Daoy (cell line): ENCODE measurements at regions not wholly inside any gene's neighbourhood (a gene's known extent, or its start where the extent isn't known, plus 50 kb on each side); places are given as distances from the start of the nearest gene placed in this dataset.
"Not testable (repeated sequence)": the region's sequence is repeated elsewhere in the genome, so short reads cannot be mapped to it uniquely, and the experiment has no call there.

Experiments
- DNase-seq: peaks from one replicate; pipeline ENCODE4 v3.0.0-alpha.2; 2015; ENCODE audit warnings: low read depth

DNA sequence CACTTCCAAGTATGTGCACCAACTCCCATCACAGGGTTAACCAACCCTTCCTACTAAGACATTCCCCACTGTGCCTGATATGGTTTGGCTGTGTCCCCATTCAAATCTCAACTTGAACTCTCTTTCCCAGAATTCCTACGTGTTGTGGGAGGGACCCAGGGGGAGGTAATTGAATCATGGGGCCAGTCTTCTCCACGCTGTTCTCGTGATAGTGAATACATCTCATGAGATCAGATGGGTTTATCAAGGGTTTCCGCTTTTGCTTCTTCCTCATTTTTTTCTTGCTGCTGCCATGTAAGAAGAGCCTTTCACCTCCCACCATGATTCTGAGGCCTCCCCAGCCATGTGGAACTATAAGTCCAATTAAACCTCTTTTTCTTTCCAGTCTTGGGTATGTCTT, 681.8 kb upstream of the TBX3 start:
- not testable (repeated sequence) for DNase-seq

DNA sequence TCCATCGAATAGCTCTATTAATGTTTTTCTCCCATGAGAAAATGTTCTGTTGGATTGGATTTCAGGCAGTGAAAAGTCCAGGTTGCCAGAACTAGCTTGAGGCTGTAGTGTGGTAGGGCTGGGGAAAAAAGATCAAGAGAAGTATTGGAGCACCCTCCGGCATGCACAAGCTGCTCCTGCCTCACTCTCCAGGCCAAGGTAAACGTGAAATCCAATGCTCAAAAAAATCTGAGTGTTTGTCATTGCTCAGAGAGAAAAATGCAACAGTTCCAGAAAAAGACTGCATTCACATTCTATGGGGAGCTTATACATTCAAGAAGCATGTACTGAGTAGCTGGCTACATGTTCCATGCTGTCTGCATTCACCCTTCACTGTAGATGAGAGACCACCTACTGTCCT, 680.9 kb upstream of the TBX3 start:
- no peak for DNase-seq

DNA sequence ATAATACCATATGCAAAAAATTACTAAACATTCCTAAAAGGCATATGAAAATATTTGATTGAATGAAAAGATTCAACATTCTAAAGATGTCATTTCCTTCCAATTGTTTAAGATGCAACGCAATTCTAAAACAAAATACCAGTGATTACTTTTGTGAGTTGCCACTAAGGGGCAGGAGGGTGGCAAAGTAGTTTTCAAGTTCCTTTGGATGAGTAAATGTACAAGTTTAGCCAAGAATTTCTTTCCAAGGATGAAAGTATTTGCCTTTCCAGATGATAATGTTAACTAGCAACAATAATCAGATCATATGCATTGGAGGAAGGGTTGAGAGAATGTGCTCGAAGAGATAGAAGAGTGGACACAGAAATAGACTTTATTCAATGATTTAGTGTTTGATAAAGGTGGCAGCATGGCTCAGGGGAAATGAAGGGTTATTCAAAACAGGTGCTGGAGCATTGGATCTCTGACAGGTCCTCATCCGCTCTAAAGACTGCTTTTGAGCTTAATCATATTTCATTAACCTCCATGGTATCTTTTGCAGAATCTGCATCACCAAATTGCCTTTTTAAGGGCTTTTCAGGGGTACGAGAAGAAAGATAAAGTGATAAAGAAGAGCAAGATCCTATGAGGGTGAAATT, 678.5 kb upstream of the TBX3 start:
- no peak for DNase-seq

DNA sequence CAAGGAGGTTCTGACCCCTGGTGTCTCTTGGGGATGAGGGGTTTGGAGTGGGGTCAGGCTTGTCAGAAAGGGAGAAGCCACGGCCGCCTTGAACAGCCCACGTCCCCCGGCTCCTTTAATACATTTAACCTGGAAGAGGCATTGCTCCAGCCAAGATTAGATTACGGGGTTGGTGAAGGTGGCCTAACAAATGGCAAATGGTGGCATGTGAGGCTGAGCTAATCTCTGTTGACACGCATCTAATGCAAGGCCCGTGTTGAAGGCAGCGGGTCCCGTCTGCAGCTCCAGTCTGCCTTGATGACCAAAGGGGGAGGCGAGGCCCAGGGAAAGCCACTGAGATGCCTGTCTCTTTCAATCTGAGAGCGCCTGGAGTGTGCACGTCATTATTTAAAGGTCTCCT, 673.7 kb upstream of the TBX3 start:
- no peak for DNase-seq

DNA sequence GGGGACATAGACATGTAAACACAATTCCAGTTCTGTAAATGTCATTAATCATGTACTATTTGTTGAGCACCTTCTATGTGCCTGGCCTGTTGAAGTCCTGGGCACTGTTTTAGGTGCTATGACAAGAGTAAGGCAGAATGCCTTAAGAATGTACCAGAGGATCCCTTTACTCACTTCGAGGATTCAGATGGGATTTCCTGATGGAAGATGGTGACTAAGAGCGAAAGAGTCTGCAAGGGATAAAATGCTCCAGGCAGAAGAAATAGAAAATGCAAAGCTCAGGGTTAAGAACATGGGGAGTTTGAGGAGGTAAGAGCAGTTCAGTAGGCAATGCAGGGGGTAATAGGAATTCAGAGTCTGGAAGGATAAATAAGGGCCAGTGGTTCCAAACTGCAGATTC, 671.3 kb upstream of the TBX3 start:
- no peak for DNase-seq

DNA sequence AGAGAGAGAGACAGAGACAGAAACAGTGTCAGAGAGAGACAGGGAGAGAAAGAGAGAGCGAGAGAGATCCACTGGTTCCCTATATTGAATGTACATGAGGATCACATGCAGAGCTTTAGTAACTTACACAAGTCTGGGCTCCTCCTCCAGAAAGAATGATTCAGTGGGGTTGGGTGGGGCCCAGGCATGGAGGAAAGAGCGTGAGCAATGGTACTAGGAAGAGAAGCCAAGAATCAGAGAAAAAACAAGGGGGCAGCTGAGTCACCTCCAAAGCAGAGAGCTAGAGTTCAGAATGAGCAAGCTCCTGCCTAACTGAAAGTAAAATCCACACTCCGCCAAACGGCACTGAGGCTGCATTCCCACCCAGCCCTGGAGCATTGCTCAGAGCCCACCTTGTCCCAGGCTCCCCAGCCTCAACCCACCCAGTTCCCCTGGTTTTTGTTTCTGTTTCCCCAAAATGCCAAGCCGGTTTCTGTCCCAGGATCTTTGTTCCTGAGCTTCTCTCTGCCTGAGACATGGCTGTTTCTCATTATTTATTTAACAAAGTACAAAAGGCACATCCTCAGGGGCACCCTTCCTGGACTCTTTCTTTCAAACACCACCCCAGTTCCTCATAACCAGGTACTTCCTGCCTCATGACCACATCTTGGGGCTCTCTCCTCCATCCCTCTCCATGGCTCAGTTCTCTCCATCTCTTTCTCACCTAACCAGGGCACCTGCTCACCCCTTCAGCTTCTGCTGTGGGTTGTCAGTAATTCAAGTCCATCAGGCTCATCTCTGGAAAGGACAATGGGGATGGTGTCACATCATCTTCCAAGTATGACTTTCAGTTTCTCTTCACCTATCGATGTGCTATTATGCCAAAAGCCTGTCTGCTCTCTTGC, 670.3 kb upstream of the TBX3 start:
- DNase-seq: peak; percentile 95

DNA sequence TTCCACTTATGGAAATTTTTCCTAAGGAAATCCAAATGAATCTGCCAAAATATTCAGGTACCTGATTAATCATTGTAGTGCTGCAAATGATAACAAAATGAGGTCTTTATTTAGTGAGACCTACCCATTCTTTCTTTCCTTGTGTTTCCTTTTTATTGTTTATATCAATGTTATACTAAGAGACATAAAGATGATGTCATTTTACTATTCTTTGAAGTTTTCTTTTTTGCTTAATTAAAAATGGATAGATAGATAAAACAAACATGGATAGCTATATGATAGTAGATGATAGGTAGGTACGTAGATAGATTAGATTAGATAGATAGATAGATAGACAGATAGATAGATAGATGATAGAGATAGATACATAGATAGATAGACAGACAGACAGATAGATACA, 669.5 kb upstream of the TBX3 start:
- DNase-seq: no peak

DNA sequence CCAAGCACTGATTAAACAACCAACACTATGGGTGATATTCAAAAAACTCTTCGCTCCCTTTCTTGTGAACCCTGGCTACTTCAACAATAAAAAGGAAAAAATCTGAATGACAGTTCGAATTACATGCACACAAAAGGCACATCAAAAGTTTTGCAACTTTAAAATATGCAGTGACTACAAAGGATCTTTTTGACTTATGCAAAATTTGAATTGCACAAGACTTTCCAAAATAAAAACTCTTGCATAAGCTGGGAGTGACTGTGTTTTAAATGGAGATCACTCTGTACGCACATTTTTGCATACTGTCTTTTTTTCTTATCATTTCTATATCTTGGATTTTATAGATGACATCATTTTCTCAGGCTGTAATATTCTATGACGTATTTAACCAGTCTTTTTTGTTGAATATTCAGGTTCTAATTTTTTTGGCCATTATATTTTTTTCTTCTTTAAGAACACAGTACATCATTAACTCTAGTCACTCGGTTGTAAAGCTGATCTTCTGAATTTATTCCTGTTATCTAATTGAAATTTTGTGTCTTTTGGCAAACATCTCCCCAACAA, 667.6 kb upstream of the TBX3 start:
- DNase-seq: no peak

DNA sequence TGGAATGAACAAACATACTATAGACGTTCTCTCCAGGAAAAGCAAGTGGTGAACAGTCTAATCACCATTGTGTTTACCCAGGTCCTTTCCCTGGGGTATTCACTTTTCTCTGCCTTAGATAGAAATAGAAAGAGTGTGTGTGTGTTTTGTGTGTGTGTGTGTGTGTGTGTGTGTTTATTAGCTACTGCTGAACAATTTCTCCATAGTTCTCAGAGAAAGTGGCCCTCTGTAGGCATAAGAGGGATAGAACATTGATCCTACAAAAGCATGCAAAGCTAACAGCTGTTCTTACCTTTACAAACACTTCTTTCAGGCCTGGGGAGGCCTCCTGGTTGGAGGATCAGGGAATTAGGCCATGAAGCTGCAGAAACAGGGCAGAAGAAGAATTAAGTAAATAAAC, 665.7 kb upstream of the TBX3 start:
- no peak for DNase-seq

DNA sequence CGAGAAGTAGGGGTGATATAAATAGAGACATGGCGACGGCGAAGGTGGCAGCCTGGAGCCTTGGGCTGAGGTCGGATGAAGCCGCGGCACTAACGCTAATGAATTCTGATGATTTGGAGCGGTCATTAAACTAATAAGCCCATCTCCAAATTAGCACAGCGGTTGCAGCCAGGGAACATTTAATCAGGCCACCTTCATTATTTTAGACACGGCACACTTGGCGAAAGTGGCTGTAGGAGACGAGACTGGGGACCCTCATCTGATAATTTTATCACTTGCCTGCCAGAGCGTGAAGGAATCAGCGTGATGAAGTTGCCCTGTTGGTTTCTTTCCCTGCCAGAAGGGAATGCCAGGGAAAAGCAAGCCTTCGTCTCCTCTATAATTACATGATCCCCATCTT, 664.3 kb upstream of the TBX3 start:
- no peak for DNase-seq

DNA sequence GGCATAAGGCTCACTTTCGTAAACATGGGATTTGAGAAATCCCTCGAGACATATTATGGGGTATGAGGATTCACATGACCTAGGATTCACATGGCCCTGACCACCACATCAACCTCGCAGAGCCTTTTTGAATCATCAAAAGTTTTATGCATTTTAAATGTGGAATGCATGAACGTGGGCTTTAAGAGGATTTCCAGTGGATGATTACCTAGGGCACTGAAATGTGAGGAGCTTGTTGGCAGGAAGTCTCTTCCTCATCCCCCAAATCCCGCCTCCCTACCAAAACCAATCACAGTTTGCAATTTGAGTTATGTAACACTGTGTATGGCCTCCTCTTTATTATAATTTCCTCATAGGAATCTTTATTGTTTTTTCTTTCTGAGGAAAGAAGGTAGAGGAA, 659.6 kb upstream of the TBX3 start:
- no peak for DNase-seq

DNA sequence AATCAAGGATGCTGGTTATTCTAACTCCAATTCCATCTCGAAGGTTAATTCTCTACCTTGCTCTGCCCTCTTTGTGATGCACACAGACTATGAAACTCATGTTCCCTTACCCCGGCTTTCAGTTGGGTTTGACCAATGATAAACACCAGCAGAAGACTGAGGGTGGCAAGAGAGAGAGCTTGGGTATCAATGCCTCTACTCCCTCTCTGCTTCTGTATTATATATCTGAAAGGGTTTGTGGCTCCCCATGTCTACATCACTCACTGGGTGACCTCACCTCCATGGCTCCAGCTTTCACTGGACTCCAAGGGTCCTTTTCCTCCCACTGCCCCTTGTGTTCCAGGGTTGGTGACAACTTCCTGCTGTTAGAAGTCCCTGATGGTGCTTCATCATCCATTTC, 659.0 kb upstream of the TBX3 start:
- DNase-seq: no peak

DNA sequence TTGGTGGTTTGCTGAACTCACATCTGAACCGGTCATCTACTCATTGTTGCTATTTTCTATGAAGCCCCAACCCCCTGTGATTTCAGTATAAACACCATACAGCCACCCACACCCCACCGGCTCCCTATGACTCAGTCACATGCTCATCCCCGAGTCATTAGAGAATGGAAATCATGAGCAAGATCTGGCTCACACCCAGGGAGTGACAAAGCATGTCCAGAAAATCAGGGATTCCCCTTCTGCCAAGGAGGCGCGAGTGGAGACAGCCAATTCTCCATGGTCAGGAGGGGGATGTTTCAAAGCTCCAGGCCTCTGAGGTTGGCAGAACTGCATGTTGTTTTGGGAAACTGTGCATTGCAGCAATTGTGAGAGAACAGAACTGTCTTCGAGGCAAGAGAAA, 657.5 kb upstream of the TBX3 start:
- DNase-seq: peak; percentile 97

DNA sequence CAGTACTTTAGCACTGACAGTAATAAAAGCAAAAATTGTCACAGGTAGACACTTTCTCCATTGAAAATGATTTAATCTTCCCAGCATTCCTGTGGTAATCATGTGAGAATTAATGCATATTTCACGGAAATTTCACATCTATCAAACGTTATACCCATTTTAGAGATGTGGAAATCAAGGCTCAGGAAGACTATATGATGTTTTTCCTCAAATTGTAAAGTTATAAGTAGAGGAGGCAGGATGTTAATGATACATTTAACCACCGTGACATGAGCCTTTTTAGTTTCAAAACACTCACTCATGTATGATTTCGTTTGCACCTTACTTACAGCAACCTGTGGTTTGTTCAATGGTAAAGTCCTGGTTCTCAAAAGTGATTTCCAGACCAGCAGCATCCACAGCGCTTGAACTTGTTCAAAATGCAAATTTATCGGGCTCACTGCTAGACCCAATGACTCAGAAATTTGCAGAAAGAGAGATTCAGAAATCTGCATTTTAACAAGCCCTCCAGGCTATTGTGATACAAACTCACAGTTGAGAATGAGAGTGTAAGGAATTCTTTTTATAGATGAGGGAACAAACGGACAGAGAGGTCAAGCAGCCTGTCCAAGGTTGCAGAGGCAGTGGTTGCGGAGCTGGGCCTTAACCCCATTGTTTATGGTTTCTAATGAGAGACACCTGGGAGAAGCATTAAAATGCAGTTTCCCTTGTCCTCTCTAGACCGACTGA, 654.8 kb upstream of the TBX3 start:
- DNase-seq: no peak

DNA sequence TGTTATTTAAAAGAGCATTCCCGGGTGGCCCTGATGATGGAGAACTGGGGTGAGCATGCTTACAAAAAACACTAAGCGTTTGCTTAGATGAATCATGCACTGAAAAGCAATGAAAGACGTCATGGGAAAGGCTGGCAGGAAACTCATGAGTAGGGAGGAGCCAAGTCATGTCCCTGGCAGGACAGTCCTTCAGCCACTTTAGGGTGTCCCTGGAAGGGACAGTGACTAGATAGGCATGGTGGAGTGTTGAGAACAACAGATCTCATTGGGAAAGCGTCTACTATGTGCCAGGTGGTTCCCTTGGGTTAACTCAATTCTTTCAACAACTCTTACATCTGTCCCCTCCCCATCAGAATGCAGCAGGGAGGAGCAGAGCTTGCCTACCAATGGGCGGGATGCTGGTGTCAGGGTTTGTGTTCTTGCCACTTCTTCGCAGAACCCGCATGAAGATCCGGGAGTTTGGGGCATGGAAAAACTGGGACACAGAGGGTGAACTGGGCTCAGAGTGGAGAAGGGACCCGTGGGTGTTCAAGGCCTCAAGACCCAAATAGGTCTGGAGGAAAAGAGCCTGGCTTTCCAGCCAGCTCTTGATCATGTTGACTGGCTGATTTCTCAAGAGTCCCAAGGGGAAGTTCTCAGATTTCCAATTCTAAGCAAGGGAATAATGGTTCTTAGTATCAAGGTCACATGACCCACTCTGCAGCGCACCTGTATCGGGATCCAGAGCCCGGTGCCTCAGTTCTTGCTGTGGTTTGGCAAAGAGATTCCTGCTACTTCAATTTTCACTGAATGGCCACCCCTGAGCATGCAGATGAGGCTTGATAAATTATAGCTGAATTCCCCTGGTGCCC, 653.9 kb upstream of the TBX3 start:
- DNase-seq: peak; percentile 87

DNA sequence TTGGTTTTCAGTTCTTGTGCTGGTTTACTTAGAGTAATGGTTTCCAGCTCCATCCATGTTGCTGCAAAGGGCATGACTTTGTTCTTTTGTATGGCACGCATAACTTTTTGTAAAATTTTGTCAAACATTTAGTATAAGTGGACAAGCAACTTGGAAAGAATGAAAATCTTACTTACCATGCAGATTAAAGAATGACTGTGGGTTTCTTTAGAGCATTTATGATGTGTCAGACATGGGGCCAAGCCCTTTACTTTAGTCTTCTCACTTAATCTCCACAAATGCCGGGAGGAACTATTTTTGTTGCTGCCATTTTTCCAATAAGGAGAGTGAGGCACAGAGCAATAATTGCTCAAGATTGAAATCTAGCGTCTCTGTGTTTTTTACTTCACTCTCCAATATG, 652.5 kb upstream of the TBX3 start:
- DNase-seq: no peak

DNA sequence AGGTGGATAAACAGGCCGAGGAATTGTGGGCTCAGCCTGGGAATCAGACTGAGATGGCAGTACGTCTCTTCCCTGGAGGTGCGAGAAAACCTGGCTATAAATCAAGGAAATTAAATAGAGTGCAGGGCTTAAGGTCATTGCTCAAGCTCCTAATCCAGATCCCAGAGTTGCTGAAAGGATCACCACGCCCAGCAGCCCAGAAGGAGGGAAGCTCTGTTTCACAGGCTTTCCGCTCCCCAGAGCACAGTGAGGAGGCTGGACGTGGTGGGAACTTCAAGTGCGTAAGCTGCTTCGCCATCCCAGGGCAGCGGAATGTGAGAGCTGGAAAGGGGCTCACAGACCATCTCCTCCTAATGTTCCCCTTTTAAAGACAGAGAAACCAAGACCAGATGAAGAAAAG, 651.6 kb upstream of the TBX3 start:
- DNase-seq: no peak

DNA sequence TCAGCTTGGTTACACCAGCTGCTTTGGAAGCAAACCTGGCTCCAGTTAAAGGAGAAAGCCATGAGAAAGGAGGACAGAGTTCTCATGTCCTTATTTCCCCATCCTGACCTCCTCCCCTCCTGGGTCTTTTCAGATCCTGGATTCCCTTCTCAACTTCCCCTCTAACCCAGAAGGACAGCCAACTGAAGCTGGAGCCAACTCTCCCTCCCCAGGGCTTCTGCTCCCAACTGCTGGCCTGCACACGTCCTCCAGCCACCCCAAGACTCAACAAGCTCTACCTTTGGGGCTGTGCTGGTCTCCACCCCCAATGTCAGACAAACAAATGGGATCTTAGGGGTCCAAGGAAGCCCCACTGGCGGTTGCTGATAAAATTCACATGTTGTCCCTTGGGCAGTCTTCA, 651.1 kb upstream of the TBX3 start:
- DNase-seq: no peak

DNA sequence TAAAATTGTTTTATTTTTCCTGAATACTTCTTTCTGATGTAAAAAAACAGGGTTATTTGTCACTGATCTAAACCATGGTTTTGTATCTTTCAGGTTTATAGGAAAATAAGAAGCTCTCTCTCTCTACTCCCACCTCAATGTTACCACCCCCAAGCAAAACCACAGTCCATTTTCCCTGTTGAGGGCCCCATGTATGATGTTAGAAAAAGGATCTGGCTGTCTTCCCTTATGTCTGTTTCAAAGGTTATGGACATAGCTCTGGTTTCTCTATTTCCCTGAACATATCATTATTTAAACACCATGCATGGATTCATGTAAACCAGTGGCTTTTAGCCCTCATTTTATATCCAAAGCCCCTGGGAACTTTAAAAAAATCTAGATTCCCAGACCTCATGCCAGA, 649.0 kb upstream of the TBX3 start:
- DNase-seq: no peak

DNA sequence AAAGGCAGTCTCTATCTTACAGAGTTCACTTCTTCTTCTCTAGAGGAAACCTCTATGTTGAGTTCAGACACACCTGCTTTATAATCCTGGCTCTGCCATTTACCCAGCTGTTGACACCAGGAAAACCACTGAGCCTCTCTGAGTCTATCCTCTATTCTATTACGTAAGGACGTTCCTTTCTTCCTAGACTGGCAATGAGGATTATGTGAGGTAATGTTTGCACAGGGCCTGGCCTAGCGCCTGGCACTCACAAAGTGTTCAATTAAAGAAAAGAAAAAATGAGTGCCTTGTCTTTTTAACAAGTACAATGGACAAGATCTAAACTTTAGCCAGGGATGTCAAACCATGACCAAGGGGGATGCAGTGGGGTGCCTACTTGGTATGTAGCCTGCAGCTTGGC, 641.9 kb upstream of the TBX3 start:
- no peak for DNase-seq

DNA sequence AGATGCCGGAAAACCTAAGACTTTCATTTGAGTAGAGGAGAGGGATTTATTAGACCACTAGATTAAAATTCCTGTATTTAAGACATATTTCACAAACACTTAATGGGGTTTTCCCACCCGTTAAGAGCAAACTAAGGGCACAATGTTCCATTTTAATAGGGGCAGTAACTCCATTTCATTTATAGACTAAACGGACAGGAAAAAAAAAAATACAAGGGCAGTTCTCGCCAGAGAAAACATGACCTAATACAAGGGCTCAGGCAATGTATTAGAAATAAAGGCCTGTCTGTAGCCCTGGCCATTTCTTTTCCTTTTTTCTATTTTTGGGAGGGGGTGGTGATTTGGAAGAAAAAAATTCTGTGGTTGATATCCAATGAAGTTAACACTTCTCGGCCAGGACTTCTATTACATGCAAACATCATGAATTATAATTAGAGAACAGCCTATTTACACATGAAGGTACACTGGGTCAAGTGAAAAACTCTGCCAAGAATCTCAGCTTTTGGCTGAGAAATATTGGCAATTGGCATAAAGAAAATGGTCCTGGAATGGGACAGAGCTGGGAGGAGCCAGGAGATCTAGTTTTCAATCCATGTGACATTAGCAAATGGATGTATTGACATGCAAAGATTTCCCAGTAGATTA, 641.1 kb upstream of the TBX3 start:
- no peak for DNase-seq
